GM12891 (cell line): ENCODE measurements at regions not wholly inside any gene's neighbourhood (a gene's known extent, or its start where the extent isn't known, plus 50 kb on each side); places are given as distances from the start of the nearest gene placed in this dataset.
"Not testable (repeated sequence)": the region's sequence is repeated elsewhere in the genome, so short reads cannot be mapped to it uniquely, and the experiment has no call there.

Source experiments
- DNase-seq: peaks from one replicate; pipeline ENCODE4 v3.0.0; 2011; ENCODE audit warnings: low spot score; ENCODE audit not compliant: insufficient read length
- FAIRE-seq: peaks from 2 replicates; lab custom pipeline; 2011; peaks lifted over from hg19 to GRCh38; lab: Jason Lieb, UNC
- PAX5 ChIP-seq: IDR thresholded peaks from 2 replicates; pipeline ENCODE4 v1.6.1; 2011; ENCODE audit warnings: low read length, moderate library complexity, mild to moderate bottlenecking; ENCODE audit not compliant: insufficient read depth, severe bottlenecking
- POLR2A ChIP-seq: IDR thresholded peaks from 2 replicates; pipeline ENCODE4 v1.6.1; 2011; ENCODE audit warnings: low read depth, low read length, control low read depth
- POLR2AphosphoS5 ChIP-seq: IDR thresholded peaks from 2 replicates; pipeline ENCODE4 v1.6.1; 2011; ENCODE audit warnings: low read depth, low read length, control low read depth
- POU2F2 ChIP-seq: IDR thresholded peaks from 2 replicates; pipeline ENCODE4 v1.6.1; 2011; ENCODE audit warnings: low read depth, mild to moderate bottlenecking, control low read depth, low read length, moderate library complexity
- SPI1 ChIP-seq: IDR thresholded peaks from 2 replicates; pipeline ENCODE4 v1.6.1; 2011; ENCODE audit warnings: low read depth, low read length, control low read depth
- TAF1 ChIP-seq: IDR thresholded peaks from 2 replicates; pipeline ENCODE4 v1.6.1; 2011; ENCODE audit warnings: low read depth, low read length, control low read depth

- FAIRE-seq (no peak), DNase-seq (no peak)
- TF ChIP-seq POU2F2 = no peak
- TF ChIP-seq POLR2A = no peak
- no peak for TF ChIP-seq PAX5
- TF ChIP-seq SPI1 = no peak
- TF ChIP-seq POLR2AphosphoS5 = no peak
- TF ChIP-seq TAF1 = no peak
Observed at GRCh38 chrX:26470941-26471340, 255.0 kb downstream of the MAGEB5 start.

DNA sequence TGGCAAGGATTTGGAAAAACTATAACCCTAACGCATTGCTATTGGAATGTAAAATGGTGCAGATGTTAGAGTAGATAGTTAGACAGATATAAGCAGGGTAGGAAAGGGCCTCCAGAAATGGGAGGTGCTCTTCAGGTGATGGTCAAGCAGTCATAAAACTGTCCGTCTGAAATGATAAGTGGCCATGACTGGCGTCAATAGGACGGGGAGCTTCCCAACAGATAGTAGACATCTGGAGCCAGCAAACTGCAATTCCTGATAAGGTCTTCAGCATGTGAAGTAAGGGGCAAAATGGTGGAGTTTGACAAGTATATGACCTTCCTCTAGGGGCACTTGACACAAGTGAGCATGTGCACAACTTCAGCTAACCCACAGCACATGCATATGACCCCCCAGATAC lies 250.4 kb downstream of the MAGEB5 start:
- TF ChIP-seq PAX5 (no peak), TAF1 (no peak), SPI1 (no peak)
- DNase-seq (no peak), FAIRE-seq (no peak)

DNA sequence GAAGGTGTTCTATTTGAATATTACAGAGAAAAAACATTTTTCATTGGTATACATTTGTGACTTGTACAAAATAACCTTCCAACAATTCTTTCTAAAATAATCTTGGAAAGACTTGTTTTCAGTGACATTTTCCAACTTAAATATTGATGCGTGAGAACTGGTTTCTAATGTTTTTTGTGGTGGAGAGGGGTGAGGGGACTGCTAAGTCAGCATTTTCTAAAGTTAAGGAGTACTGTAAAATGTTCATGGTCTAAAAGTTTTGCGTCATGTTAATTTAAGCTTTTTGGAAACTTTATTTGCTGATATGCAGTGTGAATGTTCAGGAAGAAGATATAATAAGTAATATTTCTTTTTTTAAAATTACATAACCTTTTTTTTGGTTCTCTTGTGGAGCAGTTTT lies 229.3 kb downstream of the MAGEB5 start:
- TF ChIP-seq PAX5 (no peak), TAF1 (no peak), POU2F2 (no peak)
- DNase-seq = no peak
- no peak for FAIRE-seq

GRCh38 chrX:26444417-26444816 lies 228.4 kb downstream of the MAGEB5 start:
- not testable (repeated sequence) for FAIRE-seq, DNase-seq

DNA sequence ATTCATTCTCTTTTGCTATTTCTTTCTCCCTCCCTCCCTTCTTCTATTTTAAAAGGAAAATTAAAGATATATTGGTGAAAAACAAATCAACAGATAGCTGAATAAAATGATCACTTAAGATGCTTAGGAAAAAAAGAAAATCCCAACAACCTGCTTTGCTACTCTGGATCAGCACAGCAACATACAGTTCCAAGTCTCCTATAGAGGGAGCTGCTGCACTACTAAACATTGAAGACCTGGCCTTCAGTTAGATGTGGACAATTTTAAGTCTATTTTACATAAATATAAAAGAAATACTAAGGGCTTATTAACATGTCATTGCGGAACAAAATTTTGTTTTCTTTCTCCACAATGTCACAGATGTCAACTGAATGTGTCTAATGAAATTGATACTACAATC lies 226.4 kb downstream of the MAGEB5 start:
- no peak for FAIRE-seq
- TF ChIP-seq POLR2AphosphoS5 = no peak
- no peak for TF ChIP-seq POU2F2
- no peak for TF ChIP-seq PAX5
- no peak for TF ChIP-seq POLR2A
- TF ChIP-seq SPI1 = no peak
- TF ChIP-seq TAF1 = no peak
- DNase-seq = no peak

GRCh38 chrX:26414534-26414933 lies 198.6 kb downstream of the MAGEB5 start:
- TF ChIP-seq SPI1 (no peak), POLR2AphosphoS5 (no peak), POU2F2 (no peak), PAX5 (no peak), TAF1 (no peak), POLR2A (no peak)
- no peak for FAIRE-seq

DNA sequence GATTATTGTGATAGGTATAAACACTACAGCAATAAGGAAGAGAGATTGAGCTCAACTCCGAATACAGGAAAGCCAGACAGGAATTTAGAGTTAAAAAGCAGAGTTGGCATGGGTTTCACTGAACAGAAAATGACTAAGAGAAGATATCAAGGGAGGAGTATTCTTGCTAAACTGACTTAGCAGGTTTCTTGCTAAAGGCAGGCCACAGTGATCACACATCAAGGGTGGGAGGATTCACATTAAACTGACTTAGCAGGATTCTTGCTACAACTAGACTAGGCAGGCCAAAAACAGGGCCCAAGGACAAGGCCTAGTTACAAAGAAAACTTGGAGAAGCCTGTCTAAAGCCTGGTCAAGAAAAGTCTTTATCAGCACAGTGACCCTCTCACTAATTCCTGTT lies 195.1 kb downstream of the MAGEB5 start:
- no peak for TF ChIP-seq POLR2AphosphoS5
- TF ChIP-seq POLR2A = no peak
- no peak for TF ChIP-seq TAF1
- no peak for TF ChIP-seq SPI1
- TF ChIP-seq PAX5 = no peak
- TF ChIP-seq POU2F2 = no peak
- no peak for FAIRE-seq
- DNase-seq = no peak

More at GRCh38 chrX:26414534-26414933, 198.6 kb downstream of the MAGEB5 start:
- DNase-seq = no peak

DNA sequence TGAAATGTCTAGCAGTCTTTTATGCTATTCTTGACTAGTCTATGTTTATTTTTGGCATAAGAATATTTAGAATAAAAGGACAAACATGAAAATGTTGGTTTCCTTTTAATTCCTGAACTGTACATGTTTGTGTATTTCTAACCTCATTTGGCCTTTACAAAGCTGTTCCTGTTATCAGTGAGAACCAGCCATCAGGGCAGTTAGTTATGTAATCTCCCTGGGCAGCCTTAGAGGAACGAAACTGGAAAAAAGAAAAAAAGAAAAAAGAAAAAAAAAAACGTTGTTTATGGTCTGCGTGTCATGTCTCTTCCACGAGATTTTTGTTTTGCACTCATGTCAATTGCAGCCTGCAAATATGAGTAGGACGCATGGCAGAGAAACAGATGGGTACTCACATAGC lies 193.7 kb downstream of the MAGEB5 start:
- FAIRE-seq = no peak

GRCh38 chrX:26387906-26388305 lies 171.9 kb downstream of the MAGEB5 start:
- no peak for DNase-seq
- TF ChIP-seq POU2F2 = no peak
- TF ChIP-seq PAX5 = no peak
- FAIRE-seq = no peak

More for the DNA sequence above, 193.7 kb downstream of the MAGEB5 start:
- no peak for DNase-seq
- TF ChIP-seq TAF1 (no peak), SPI1 (no peak), POLR2AphosphoS5 (no peak), POLR2A (no peak), POU2F2 (no peak), PAX5 (no peak)

- TF ChIP-seq POLR2A (no peak), TAF1 (no peak), PAX5 (no peak), POU2F2 (no peak), POLR2AphosphoS5 (no peak), SPI1 (no peak)
- DNase-seq (no peak), FAIRE-seq (no peak)
Observed at GRCh38 chrX:26376037-26376708, 160.2 kb downstream of the MAGEB5 start.

GRCh38 chrX:26375346-26375745 lies 159.4 kb downstream of the MAGEB5 start:
- FAIRE-seq (no peak), DNase-seq (no peak)
- TF ChIP-seq PAX5 (no peak), POLR2AphosphoS5 (no peak), POLR2A (no peak), TAF1 (no peak), POU2F2 (no peak), SPI1 (no peak)
